GM23338 (cell line): ENCODE measurements at regions not wholly inside any gene's neighbourhood (a gene's known extent, or its start where the extent isn't known, plus 50 kb on each side); places are given as distances from the start of the nearest gene placed in this dataset.

ENCODE experiments used
- CREB1 ChIP-seq: fragments of 250-450 bp; sonication (Bioruptor Pico); IDR thresholded peaks from 2 replicates; pipeline ENCODE4 v1.5.0; 2020; ENCODE audit warnings: low read depth, mild to moderate bottlenecking, moderate library complexity
- CTCF ChIP-seq, 2 experiments: fragments of 200-600 bp in 1 of 2; sonication (generic) in 1 of 2; conservative IDR thresholded peaks; 2 replicates each; pipeline versions ENCODE4 v1.5.1 to v1.6.1; 2016 to 2017; ENCODE audit warnings: antibody characterized with exemption in 2 of 2, low read depth in 2 of 2, mild to moderate bottlenecking in 2 of 2, moderate library complexity in 1 of 2
- ETS1 ChIP-seq: IDR thresholded peaks from 2 replicates; pipeline ENCODE4 v1.6.1; 2016; ENCODE audit warnings: antibody characterized with exemption
- EZH2 ChIP-seq: fragments of 200-600 bp; sonication (generic); IDR thresholded peaks from one replicate; pipeline ENCODE4 v1.8.0; 2017; ENCODE audit warnings: antibody characterized with exemption, mild to moderate bottlenecking, low read depth; ENCODE audit not compliant: unreplicated experiment
- EZH2phosphoT487 ChIP-seq: fragments of 200-600 bp; sonication (generic); IDR thresholded peaks from one replicate; pipeline ENCODE4 v1.8.1; 2018; ENCODE audit warnings: antibody characterized with exemption; ENCODE audit not compliant: unreplicated experiment
- JUNB ChIP-seq: IDR thresholded peaks from one replicate; pipeline ENCODE4 v1.6.1; 2016; ENCODE audit warnings: antibody characterized with exemption; ENCODE audit not compliant: unreplicated experiment
- NANOG ChIP-seq: IDR thresholded peaks from 2 replicates; pipeline ENCODE4 v1.6.1; 2016; ENCODE audit warnings: antibody characterized with exemption, borderline replicate concordance
- POLR2AphosphoS5 ChIP-seq: IDR thresholded peaks from 2 replicates; pipeline ENCODE4 v1.6.1; 2016; ENCODE audit warnings: antibody characterized with exemption, low read depth
- STAT1 ChIP-seq: IDR thresholded peaks from one replicate; pipeline ENCODE4 v1.6.1; 2016; ENCODE audit warnings: antibody characterized with exemption; ENCODE audit not compliant: unreplicated experiment
- ZNF114 ChIP-seq: fragments of 250-450 bp; sonication (Bioruptor Pico); IDR thresholded peaks from 2 replicates; pipeline ENCODE4 v1.5.0; 2020; ENCODE audit warnings: mild to moderate bottlenecking, moderate library complexity
- ZNF331 ChIP-seq: fragments of 250-450 bp; sonication (Bioruptor Pico); IDR thresholded peaks from 2 replicates; pipeline ENCODE4 v1.5.0; 2020; ENCODE audit warnings: low read depth, mild to moderate bottlenecking, moderate library complexity
- TF ChIP-seq, protein P1 (sequence below): IDR thresholded peaks from one replicate; pipeline ENCODE4 v1.6.1; 2018; ENCODE audit warnings: antibody characterized with exemption; ENCODE audit not compliant: unreplicated experiment
- TF ChIP-seq, protein P2 (sequence below): fragments of 250-450 bp; sonication (Bioruptor Pico); IDR thresholded peaks from 2 replicates; pipeline ENCODE4 v1.5.0; 2020; ENCODE audit warnings: mild to moderate bottlenecking, moderate library complexity

GRCh38 chr2:123077101-123077500 is 948.0 kb upstream of the CNTNAP5 start:
- TF ChIP-seq POLR2AphosphoS5 (no peak), EZH2 (no peak), CTCF (conservative IDR thresholded peaks at IDR 0.05; ENCODE audit: low read depth in 2 of 2) (no peak), ZNF331 (CRISPR knock-in tag) (no peak), CREB1 (CRISPR knock-in tag) (no peak), EZH2phosphoT487 (no peak), ZNF114 (CRISPR knock-in tag) (no peak), NANOG (no peak), ETS1 (no peak), JUNB (no peak), STAT1 (no peak)
- TF ChIP-seq, protein P1, sequence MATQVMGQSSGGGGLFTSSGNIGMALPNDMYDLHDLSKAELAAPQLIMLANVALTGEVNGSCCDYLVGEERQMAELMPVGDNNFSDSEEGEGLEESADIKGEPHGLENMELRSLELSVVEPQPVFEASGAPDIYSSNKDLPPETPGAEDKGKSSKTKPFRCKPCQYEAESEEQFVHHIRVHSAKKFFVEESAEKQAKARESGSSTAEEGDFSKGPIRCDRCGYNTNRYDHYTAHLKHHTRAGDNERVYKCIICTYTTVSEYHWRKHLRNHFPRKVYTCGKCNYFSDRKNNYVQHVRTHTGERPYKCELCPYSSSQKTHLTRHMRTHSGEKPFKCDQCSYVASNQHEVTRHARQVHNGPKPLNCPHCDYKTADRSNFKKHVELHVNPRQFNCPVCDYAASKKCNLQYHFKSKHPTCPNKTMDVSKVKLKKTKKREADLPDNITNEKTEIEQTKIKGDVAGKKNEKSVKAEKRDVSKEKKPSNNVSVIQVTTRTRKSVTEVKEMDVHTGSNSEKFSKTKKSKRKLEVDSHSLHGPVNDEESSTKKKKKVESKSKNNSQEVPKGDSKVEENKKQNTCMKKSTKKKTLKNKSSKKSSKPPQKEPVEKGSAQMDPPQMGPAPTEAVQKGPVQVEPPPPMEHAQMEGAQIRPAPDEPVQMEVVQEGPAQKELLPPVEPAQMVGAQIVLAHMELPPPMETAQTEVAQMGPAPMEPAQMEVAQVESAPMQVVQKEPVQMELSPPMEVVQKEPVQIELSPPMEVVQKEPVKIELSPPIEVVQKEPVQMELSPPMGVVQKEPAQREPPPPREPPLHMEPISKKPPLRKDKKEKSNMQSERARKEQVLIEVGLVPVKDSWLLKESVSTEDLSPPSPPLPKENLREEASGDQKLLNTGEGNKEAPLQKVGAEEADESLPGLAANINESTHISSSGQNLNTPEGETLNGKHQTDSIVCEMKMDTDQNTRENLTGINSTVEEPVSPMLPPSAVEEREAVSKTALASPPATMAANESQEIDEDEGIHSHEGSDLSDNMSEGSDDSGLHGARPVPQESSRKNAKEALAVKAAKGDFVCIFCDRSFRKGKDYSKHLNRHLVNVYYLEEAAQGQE = no peak
- TF ChIP-seq, protein P2, sequence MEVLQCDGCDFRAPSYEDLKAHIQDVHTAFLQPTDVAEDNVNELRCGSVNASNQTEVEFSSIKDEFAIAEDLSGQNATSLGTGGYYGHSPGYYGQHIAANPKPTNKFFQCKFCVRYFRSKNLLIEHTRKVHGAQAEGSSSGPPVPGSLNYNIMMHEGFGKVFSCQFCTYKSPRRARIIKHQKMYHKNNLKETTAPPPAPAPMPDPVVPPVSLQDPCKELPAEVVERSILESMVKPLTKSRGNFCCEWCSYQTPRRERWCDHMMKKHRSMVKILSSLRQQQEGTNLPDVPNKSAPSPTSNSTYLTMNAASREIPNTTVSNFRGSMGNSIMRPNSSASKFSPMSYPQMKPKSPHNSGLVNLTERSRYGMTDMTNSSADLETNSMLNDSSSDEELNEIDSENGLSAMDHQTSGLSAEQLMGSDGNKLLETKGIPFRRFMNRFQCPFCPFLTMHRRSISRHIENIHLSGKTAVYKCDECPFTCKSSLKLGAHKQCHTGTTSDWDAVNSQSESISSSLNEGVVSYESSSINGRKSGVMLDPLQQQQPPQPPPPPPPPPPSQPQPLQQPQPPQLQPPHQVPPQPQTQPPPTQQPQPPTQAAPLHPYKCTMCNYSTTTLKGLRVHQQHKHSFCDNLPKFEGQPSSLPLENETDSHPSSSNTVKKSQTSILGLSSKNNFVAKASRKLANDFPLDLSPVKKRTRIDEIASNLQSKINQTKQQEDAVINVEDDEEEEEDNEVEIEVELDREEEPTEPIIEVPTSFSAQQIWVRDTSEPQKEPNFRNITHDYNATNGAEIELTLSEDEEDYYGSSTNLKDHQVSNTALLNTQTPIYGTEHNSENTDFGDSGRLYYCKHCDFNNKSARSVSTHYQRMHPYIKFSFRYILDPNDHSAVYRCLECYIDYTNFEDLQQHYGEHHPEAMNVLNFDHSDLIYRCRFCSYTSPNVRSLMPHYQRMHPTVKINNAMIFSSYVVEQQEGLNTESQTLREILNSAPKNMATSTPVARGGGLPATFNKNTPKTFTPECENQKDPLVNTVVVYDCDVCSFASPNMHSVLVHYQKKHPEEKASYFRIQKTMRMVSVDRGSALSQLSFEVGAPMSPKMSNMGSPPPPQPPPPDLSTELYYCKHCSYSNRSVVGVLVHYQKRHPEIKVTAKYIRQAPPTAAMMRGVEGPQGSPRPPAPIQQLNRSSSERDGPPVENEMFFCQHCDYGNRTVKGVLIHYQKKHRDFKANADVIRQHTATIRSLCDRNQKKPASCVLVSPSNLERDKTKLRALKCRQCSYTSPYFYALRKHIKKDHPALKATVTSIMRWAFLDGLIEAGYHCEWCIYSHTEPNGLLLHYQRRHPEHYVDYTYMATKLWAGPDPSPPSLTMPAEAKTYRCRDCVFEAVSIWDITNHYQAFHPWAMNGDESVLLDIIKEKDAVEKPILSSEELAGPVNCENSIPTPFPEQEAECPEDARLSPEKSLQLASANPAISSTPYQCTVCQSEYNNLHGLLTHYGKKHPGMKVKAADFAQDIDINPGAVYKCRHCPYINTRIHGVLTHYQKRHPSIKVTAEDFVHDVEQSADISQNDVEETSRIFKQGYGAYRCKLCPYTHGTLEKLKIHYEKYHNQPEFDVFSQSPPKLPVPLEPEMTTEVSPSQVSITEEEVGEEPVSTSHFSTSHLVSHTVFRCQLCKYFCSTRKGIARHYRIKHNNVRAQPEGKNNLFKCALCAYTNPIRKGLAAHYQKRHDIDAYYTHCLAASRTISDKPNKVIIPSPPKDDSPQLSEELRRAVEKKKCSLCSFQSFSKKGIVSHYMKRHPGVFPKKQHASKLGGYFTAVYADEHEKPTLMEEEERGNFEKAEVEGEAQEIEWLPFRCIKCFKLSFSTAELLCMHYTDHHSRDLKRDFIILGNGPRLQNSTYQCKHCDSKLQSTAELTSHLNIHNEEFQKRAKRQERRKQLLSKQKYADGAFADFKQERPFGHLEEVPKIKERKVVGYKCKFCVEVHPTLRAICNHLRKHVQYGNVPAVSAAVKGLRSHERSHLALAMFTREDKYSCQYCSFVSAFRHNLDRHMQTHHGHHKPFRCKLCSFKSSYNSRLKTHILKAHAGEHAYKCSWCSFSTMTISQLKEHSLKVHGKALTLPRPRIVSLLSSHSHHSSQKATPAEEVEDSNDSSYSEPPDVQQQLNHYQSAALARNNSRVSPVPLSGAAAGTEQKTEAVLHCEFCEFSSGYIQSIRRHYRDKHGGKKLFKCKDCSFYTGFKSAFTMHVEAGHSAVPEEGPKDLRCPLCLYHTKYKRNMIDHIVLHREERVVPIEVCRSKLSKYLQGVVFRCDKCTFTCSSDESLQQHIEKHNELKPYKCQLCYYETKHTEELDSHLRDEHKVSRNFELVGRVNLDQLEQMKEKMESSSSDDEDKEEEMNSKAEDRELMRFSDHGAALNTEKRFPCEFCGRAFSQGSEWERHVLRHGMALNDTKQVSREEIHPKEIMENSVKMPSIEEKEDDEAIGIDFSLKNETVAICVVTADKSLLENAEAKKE (CRISPR knock-in tag) = no peak
